ENCODE measurements at regions not wholly inside any gene's neighbourhood (a gene's known extent, or its start where the extent isn't known, plus 50 kb on each side); places are given as distances from the start of the nearest gene placed in this dataset.

DNA sequence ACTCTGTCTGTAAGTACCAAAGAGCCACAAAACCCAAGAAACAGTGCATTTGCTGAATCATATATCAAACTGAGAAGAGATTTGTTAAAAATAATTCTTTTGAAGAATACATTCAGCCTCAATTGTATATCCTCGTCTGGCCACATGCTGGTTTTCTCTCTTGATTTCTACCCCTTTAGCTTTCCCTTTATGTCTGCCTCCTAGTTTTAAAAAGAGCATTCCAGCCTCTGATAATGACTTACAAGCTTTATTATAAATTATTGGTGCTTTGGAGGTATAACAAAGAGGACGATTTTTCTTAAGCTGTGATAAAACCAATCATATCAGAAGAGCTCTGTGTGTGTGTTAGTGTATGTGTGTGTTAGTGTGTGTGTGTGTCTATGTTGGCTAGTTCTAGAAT, 70.4 kb upstream of the ROBO2 start:
- H3K9me3 Mint-ChIP-seq (ENCODE audit: low read depth) = no peaks in the 10 kb centered on the region
- TF ChIP-seq, protein P1, sequence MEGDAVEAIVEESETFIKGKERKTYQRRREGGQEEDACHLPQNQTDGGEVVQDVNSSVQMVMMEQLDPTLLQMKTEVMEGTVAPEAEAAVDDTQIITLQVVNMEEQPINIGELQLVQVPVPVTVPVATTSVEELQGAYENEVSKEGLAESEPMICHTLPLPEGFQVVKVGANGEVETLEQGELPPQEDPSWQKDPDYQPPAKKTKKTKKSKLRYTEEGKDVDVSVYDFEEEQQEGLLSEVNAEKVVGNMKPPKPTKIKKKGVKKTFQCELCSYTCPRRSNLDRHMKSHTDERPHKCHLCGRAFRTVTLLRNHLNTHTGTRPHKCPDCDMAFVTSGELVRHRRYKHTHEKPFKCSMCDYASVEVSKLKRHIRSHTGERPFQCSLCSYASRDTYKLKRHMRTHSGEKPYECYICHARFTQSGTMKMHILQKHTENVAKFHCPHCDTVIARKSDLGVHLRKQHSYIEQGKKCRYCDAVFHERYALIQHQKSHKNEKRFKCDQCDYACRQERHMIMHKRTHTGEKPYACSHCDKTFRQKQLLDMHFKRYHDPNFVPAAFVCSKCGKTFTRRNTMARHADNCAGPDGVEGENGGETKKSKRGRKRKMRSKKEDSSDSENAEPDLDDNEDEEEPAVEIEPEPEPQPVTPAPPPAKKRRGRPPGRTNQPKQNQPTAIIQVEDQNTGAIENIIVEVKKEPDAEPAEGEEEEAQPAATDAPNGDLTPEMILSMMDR (IDR thresholded peaks at IDR 0.05) = no peak
- no peak overlapping the region for H3K27ac Mint-ChIP-seq (ENCODE audit: unreplicated experiment)
- no peak overlapping the region for H3K4me3 Mint-ChIP-seq (ENCODE audit: unreplicated experiment)
- H3K4me1 Mint-ChIP-seq (ENCODE audit: low read depth) = peaks cover 11% of the 10 kb centered on the region
- H3K27me3 Mint-ChIP-seq (ENCODE audit: low read depth) = no peaks in the 10 kb centered on the region
- no peaks in the 10 kb centered on the region for H3K36me3 Mint-ChIP-seq (ENCODE audit: low read depth)
- DNase-seq (ENCODE audit: low spot score) = no peak

DNA sequence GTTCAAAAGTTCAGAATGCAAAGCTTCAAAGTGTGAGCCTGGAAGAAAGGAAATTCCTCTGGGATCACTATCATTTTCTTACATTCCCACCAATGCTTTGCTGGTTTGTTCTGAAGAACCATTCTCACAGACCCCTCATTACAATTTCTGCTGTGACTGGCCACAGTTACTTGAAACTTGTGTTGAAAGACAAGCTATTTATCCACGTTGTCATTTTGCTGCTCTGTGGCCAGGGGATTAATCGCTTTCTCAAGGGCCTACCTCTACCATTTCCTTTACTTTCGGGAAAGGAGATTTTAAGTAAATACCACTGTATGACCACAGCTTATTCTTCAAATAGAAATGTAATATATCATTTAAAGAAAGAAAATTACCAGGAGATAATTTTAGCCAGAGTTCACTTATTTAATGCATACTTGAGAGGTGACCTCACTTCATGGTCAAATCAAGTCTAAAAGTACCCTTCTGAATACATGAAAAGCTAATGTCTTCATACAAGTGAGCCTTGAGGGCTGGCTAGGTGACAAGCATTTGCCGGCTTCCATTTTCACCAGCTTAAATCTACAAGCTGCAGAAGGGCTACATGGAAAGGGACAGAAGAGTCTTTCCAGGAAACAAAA, 69.8 kb upstream of the ROBO2 start:
- H3K27me3 Mint-ChIP-seq (ENCODE audit: low read depth) = no peaks in the 10 kb centered on the region
- H3K36me3 Mint-ChIP-seq (ENCODE audit: low read depth) = no peaks in the 10 kb centered on the region
- H3K27ac Mint-ChIP-seq (ENCODE audit: unreplicated experiment) = peak overlapping the region; percentile 5
- peaks cover 11% of the 10 kb centered on the region for H3K4me1 Mint-ChIP-seq (ENCODE audit: low read depth)
- H3K4me3 Mint-ChIP-seq (ENCODE audit: unreplicated experiment) = no peak overlapping the region
- no peak for DNase-seq (ENCODE audit: low spot score)
- TF ChIP-seq, protein P1 (IDR thresholded peaks at IDR 0.05) = no peak
- no peaks in the 10 kb centered on the region for H3K9me3 Mint-ChIP-seq (ENCODE audit: low read depth)

DNA sequence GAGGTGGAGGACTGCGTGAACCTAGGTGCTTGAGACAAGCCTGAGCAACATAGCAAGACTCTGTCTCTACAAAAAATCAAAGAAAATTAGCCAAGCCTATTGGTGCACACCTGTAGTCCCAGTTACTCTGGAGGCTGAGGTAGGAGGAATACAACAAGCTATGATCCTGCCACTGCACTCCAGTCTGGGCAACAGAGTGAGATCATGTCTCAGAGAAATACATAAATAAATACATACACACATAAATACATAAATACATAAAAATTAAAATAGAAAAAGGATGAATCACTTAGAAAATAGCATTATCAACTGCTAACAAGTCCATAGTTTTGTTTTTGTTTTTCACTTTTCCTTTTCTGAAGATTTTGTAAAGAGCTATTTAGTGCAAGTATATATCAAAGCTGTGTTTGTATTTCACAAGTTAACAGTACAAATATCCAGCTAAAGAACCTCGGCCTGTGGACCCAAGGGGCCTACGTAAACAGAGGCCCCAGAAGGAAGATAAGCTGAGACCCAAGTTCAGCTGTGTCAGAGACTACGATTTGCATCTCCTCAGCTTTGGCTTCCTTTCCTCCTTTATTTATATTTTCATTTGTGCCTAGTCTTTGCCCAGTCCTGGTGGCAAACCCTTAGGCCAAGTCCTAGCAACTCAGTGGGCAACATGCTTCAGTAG, 67.1 kb upstream of the ROBO2 start:
- Mint-ChIP-seq H3K4me3 (ENCODE audit: unreplicated experiment) (no peak overlapping the region), H3K4me1 (ENCODE audit: low read depth) (peaks cover 11% of the 10 kb centered on the region), H3K27ac (ENCODE audit: unreplicated experiment) (no peak overlapping the region), H3K27me3 (ENCODE audit: low read depth) (no peaks in the 10 kb centered on the region), H3K9me3 (ENCODE audit: low read depth) (no peaks in the 10 kb centered on the region), H3K36me3 (ENCODE audit: low read depth) (no peaks in the 10 kb centered on the region)
- TF ChIP-seq, protein P1 (IDR thresholded peaks at IDR 0.05) = no peak
- DNase-seq (ENCODE audit: low spot score) = no peak

DNA sequence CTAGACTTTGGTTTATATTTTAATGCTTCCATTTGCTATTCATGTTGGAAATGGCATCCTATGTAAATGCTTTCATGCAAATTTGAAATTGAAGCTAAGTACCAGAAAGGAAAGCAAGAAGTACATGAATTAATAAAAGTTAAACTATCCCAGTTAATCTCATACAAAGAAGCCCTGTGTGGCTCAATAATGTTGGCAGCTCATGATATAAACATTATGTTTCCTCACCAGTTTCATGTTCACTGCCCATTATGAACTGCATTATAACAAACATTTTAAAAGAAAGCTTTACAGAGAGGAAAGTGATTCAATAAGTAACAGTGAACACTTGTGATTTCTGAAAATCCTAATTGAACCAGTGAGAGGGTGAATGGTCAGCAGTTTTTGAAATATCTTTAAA, 62.9 kb upstream of the ROBO2 start:
- DNase-seq (ENCODE audit: low spot score) = no peak
- TF ChIP-seq, protein P1 (IDR thresholded peaks at IDR 0.05) = no peak
- Mint-ChIP-seq H3K4me3 (ENCODE audit: unreplicated experiment) (no peak overlapping the region), H3K27me3 (ENCODE audit: low read depth) (no peaks in the 10 kb centered on the region), H3K27ac (ENCODE audit: unreplicated experiment) (no peak overlapping the region), H3K4me1 (ENCODE audit: low read depth) (no peaks in the 10 kb centered on the region), H3K36me3 (ENCODE audit: low read depth) (peaks cover 2% of the 10 kb centered on the region), H3K9me3 (ENCODE audit: low read depth) (no peaks in the 10 kb centered on the region)

DNA sequence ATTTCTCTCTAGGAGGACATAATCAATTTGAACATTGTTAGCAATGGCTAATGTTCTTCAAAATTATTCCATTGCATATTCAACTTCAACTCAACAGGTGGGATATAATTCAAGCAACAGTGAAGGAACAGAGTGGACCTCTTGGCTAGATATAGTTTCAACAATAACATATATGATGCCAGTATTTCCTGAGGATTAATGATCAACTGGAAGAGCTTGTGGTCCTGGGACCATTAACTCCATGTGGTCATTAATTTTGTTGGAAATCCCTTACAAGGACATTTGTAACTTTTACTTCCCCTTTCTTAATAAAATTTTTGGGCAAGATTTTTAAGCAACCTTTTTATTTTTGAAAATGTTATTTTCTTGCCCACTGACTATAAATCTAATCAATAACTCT, 54.3 kb upstream of the ROBO2 start:
- H3K27ac Mint-ChIP-seq (ENCODE audit: unreplicated experiment) = no peak overlapping the region
- no peak overlapping the region for H3K4me3 Mint-ChIP-seq (ENCODE audit: unreplicated experiment)
- no peaks in the 10 kb centered on the region for H3K4me1 Mint-ChIP-seq (ENCODE audit: low read depth)
- no peaks in the 10 kb centered on the region for H3K9me3 Mint-ChIP-seq (ENCODE audit: low read depth)
- TF ChIP-seq, protein P1 (IDR thresholded peaks at IDR 0.05) = no peak
- no peaks in the 10 kb centered on the region for H3K36me3 Mint-ChIP-seq (ENCODE audit: low read depth)
- no peak for DNase-seq (ENCODE audit: low spot score)
- H3K27me3 Mint-ChIP-seq (ENCODE audit: low read depth) = no peaks in the 10 kb centered on the region

Measured in chondrocyte (in vitro differentiated cells).